GM18870 (cell line): ENCODE measurements at regions not wholly inside any gene's neighbourhood (a gene's known extent, or its start where the extent isn't known, plus 50 kb on each side); places are given as distances from the start of the nearest gene placed in this dataset.

Experiments used
- ATAC-seq: cut with Tn5 transposase; IDR thresholded peaks from one replicate; pipeline ENCODE4 v1.9.1; 2021; ENCODE audit warnings: moderate library complexity; ENCODE audit not compliant: unreplicated experiment

DNA sequence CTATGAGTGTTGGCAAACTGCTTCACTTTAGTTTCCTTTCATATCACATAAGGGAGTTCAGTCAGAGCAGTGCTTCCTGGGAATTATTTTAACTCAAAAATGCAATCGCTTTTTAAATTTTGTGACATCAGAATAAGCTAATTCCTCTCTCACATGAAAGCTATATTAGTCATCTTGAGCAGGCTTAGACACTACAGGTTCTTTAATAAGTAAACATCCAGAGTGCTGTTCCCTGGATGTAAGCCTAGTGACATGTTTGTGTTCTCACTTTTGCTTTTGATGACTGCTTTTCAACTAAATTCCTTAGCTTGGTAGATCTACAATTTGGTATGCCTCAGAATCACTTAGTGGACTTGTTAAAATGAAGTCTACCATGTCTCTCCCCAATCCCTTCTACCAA is 252.7 kb upstream of the POU3F2 start:
- no peak for ATAC-seq

DNA sequence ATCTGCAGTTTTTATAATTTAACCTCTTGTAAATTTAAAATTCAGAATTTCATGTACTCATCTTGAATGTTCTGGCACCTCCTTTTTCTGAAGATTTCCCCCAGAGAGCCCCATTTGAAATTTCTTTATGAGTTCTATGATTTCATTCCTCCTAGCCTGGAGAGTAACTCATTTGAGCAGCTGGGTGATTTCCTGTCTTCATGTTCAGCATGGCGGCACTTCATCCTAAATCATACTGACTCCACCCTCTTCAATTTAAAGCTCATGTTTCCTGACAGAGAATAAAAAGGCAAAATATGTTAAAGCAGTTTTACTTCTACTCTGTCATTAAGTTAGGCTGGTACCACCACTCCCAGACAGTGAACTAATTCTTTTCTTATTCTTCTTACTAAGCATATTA is 250.9 kb upstream of the POU3F2 start:
- ATAC-seq, result no peak

DNA sequence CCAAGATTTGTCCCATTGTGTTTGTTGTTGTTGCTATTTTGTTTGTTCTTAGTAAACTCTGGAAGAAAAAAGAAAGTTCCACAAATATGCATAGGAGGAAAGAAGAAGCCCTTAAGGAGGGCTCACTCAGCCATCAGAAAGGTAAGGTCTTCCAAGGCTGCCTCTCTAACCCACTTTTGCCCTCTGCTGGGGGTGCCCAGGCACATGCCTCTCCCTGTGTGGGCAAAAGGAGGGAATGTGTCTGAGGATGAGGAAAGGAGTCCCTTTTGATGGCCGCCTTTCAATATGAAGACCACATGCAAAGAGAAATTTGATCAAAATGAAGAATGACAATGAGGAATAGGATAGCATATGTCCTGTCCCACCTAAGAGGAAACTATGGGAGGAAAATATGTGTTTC is 248.2 kb upstream of the POU3F2 start:
- ATAC-seq, result no peak

DNA sequence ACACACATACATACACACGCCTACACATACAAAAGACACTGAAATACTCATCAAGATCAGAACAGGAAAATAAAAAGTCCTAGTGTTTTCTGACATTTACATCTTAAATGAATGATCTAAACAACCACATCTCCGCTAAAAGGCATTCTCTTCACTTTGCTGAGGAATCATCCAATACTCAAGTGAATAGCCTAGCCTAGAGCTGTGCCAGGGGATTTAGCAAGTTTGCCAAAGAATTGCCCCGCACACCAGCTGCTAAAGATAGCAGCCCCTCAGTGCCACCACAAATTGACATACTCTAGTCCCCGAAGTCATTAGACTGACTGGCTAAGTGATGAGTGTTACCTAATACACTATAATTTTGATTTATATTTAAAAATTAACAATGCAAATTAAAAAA is 246.8 kb upstream of the POU3F2 start:
- ATAC-seq, result no peak

DNA sequence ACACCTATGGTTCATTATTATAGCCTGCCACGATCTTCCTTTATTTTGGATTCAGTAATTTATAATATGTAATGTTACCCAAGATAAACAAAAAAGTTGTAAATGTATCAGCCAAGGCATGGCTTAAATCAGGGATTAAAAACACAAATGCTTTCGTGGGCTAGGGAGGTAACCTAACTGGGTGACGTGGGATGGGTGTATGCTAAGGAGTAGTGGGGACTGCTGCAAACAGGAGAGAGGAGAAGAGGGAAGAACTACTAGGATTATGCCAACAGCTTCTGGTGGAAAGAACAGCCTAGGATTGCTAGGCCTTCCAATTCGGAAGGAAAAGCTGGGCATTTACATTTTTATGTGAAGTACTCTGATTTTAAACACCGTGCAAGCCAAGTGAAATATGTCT is 244.8 kb upstream of the POU3F2 start:
- no peak for ATAC-seq

DNA sequence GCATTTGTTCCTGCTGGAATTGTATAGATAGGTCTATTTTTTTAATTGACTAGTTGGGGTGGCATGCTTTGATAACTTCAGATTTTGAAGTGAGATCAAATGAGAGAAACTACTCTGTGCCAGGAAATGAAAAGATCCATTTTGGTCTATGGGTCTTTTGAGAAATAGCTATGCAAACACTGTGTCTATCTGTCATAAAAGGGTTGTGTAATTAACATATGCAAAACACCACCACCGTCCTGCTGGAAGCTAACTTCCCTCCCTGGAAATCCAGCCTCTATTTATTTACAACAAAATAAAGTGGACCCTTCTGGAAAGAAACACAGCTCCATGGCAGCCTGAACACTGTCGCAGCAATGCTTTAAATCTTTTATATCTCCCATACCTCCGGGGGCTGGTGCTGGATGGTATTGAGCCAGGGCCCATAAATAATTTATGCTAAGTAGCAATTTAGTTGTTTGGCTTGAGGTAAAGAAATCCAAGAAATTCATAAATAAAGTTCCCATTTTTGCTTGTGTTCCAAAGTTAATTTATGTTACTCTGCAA is 244.2 kb upstream of the POU3F2 start:
- ATAC-seq, result no peak

DNA sequence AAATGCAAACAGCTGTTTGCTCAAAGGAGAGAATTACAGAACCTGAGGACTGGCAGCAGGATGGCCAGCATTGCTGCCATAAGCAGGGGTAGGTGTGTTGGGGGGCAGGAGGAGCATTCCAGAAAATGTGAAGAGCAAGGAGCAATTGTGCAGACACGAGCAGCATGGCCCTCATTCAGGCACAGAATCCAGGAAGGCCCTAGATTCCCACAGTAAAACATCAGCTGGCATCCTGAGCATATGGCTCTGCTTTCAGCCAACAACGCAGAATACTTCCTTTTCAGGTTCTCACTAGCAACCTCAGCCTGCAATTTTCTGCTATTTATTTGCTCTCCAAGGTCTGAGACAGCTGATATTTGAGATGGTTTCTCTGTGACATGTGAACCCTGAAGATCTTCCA is 243.4 kb upstream of the POU3F2 start:
- ATAC-seq, result no peak

DNA sequence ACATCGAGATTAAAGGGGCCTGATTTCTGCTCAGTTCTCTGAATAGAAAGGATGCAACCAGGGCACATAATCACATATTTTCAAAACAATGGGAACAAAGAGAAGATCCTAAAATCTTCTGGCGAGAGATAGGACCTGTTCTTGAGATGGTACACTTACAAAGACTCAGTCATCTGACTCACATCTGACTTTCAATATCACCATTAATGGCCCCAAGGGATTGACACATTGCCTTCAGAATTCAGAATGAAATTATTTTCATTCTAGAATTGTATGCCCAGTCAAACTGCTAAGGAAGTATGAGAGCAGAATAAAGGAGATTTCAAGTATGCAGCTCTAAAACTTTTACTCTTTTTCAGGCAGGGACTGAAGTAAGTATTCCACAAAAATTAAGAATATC is 240.7 kb upstream of the POU3F2 start:
- peak; percentile 52 for ATAC-seq

DNA sequence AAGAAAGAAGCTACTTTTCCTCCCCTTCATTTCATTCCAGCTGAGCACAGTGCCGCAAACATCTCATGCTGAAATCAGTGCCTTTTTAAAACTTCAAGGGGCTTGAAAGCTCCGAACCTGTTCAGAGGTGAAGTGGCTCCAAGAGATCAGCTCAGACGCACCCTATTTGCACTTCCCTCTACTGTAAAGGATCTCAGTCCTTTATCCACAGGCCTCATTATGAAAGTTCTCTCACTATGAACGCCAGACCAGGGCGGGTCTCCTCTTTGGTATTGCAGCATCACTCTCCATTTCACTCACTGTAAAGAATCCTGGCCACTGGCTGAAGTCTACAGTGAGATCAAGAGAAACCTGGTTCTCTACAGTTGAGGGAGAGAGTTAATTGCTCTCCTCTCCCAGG is 232.7 kb upstream of the POU3F2 start:
- ATAC-seq, result no peak

DNA sequence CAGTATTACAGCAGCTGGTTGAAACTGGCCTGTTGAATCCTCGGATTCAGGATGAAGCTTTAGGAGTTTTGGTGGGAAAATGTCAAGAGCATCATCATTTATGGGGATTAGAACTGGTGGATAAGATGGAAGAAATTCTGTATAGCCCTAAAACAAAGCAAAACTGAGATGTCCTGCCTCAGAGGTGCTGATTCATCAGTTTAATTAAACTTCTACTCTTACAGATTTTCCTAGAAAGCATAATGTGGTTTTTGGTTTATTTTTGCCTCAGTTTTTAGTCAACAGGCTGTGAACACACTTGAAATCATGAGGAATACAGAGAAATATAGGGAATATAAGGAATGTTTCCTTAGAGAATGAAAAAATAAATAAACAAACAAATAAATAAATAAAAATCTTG is 228.7 kb upstream of the POU3F2 start:
- ATAC-seq, result no peak

DNA sequence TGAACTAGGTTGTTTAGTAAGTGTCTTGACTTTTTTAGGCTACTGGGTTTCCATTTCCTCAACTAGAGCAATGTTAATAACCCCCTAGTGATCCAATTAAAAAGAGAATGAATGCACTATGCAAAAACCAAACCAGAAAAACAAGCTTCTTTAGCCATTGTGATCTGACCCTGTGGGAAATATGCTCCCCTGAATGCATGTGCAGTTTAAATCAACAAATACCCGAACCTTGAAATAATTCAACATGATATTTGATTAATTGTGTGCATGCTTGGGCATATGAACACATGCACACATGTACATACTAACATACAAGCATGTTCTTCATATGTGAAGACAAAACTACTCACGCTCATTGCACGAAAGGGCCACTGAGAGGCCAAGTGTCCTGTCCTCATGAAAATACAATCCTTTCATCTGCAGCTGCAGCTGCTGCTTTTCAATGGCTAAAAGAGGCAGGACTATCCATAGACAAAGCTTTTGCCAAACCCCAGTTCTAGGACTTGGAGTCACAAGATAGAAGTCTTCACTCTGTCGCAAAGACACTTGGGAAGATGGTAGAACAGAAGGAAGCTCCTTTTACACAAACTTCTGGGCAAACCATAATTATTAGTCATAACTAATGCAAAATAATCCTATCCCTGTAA is 207.1 kb upstream of the POU3F2 start:
- ATAC-seq, result no peak

DNA sequence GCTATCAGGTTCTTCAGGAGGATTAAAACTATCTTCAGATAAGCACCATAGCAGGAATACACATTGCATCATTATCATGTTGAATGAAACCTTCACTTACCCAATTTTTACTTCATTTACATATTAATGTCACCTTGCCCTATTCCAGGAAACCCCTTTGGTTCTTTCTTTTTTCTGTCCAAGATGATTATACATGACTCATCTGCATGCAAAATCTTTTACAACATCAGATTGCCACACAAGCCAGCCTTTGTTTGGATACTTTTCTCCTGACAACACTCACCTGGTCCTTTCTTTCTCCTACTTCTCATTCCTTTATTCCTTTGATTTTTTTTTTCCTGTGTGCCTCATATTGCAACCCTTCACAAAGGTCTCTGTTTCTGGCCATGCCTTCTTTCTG is 200.5 kb upstream of the POU3F2 start:
- no peak for ATAC-seq

DNA sequence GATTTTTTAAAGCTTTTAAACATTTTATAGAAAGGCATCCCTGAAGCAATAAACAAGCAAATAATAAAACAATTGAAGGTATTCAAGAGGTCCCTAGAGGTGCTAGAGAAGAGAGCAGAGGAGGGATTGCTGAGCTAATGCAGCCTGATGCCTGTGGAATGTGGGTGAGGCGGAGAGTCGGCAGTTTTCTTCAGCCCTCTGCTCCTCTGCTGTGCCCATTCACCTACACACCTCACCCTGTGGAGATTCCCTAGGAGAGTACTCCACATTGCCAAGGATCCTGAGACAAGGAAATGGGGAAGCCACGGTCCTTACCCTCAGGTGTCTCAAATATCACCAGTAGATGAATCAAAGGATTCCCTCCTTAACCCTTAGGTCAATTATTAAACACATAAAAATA is 199.8 kb upstream of the POU3F2 start:
- ATAC-seq, result no peak

DNA sequence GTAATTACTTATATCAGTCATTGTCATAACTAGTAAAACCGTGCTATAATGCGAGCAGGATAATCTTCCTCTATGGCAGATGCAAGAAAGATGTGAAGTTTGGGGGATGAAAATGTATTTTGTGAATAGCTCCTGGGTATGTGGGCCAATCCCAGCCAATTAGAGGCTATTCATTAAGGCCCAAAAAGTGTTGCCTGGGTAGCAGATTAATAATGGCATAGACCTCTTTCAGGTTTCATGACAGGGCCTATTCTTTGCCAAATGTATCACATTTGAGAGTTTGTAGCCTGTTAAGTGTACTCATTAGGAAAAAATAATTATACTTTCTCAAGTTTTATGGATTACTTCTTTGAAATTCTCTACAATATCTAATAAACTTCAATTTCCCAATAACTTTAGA is 199.2 kb upstream of the POU3F2 start:
- ATAC-seq, result no peak

DNA sequence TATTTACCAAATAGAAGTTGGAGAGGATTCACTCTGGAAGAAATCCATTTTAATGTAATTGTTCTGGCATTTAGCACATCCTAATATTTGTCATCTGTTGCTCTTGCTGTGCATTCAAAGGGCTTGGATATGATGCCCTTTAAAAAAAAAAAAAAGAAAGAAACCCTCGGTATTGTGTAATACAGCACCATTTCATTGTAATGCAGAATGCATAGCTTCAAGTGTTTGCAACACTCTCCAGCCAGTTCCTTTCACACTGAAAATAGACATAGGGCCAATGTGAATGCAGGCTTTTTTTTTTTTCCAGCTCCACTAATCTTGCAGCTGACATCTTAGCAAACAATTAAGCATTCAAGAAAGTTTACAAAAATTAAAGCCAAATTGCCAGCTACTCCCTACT is 197.4 kb upstream of the POU3F2 start:
- ATAC-seq, result no peak

DNA sequence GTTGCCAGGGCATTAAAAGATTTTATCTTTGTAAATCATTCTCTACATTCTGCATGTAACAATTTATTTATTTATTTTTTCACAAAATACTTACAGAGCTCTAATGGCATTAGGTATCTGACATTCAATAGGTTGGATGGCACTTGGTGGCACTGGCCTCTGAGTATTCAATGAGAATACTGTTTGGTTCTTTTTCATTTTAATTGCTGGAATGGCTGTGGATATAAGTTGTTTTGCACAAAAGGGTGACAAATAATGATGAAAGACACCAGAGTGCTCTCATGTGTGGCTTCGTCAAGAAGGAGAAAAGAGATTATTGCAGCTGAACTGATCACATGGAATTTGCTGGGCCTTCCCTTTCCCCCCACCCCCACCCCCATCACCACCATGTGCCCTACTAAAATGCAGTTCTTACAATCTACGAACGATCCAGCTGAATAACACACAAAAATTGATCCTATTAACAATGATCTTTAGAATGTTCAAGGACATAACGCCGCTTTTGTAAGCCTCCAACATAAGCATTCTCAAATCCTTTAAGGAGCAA is 195.2 kb upstream of the POU3F2 start:
- ATAC-seq, result no peak

DNA sequence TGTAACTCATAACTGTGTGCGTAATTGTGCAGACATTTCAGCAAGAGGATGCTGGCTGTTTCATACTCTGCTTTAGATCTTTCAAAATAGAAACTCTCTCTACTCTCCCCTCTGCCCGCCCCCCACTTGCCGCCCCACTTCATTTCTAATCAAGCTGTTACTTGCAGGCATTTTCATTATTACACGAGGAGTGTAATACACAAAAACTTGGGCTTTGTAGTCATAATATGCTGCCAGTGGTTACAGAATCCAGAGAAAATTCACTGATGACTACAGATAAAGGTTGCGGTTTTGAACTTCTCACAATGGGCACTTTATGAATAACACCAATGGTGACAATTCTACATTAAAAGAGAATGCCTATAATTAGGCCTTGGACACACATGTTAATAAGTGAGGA is 194.0 kb upstream of the POU3F2 start:
- no peak for ATAC-seq

DNA sequence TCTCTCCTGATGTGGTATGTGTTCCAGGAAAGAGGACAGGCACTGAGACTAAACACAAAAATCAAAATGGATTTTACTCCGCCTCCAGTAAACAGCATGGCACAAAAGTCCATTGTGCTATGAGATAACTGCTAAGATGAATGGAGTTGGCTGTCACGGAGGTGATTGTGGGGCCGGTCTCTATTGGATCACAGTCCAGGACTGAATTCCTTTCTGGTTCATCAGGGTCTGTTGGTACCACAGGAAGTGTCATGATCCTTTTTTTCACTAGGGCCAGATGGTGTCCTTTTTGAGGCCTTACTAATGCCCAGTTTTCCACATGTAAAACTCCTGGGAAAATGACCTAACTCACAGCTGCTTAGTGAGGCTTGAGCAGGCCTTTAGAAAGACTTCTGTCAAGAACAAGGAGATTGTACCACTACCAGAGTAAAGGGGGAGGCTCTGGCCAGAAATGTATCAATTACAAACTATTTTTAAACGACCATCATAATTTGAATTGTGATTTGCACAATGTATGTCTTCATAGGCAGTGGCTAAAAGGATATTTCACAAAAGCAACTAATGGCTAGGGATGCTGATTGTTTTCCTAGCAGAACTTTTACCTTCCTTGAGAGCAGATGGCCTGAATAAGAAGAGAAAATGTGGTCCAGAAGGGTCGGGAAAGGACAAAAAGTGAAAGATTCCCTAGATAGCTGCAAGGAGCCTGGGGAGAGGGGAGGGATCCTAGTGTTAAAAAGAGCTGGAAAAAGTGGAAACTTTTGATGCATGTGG is 192.2 kb upstream of the POU3F2 start:
- ATAC-seq, result no peak

DNA sequence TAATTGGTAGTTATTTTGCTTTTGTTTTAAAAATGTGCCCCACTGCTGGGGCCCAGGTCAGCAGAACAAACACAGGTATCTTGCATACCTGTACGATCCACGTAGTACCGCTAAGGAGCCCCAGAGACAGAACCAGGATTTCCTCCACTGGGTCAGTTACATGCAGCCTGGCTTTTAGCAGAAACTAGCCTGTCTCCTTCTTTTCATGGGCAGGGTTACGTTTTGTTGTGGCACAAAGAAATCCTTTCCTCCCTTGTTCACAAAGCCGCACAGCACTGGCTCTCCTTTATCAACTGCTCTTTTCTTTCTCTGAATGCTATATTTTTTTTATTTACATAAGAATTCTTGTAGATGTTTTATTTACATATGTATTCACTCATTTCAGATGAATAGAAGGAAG is 190.3 kb upstream of the POU3F2 start:
- no peak for ATAC-seq

DNA sequence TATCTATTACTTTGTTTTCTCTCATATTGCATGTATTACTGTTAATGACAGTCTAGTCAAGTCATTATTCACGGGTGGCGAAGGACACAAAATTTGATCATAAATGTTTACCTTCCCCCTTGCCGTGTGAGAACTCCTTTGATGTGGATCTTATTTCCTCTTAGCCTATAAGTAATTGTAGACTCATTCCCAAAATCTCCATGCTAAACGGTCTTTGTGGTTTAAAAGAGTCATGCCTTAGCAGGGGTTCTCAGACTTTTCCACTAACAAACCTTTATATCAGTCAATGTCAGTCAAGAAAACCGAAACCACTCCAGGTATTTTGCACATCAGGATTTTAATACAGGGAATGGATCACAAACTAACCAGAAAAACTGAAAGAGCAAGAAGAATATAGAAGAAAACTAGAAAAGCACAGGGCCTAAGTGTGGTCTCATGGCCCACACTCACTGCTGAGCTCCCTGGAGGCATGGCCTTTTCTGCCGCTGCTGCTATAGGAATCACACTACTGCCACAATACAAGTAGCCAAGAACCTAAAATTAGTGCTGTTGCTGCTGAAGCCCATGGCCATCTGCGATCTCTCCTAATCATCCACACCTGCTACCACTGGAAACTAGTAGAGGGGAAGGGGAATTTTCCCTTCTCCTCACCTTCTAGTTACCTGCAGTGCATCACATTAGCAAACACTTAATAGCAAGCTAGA is 186.0 kb upstream of the POU3F2 start:
- ATAC-seq, result no peak

DNA sequence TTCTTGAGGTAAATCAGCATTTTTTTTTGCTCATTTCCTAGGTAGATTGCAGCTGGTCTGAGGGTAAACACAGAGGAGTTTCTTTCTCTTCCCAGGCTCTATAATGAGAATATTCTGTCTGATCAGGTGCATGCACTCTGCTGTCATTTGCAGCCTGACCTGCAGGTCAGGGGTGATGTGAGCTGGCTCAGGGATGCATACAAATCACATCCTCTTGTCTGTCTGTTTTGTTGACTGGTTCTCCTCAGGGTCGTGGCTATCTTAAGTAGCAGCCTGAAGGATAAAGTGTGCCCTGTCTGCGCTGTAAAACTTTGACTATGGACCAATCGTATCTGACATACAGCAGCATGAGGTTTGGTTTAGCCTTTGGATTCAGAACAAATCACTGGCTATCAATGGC is 183.4 kb upstream of the POU3F2 start:
- no peak for ATAC-seq

DNA sequence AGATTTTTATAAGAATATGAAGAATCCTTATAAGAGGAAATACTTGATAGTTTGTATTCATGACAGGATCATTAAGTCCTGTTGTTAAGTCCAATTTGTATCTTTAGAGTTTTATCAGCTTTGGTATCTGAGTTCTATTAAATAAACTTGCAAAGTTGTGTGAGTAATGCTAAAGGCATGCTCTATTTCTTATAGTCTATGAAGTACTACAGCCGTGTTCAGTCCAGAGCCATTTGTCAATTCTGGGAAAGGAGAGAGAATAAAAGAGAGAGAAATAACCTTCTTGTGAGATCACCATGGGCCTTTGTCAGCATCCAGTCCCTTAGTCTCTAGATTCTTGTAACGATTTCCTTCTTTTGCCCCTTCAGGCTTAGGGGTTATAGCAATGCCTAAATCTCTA is 181.2 kb upstream of the POU3F2 start:
- no peak for ATAC-seq
